ENCODE measurements at regions not wholly inside any gene's neighbourhood (a gene's known extent, or its start where the extent isn't known, plus 50 kb on each side); places are given as distances from the start of the nearest gene placed in this dataset.
"Not testable (repeated sequence)": the region's sequence is repeated elsewhere in the genome, so short reads cannot be mapped to it uniquely, and the experiment has no call there.

DNA sequence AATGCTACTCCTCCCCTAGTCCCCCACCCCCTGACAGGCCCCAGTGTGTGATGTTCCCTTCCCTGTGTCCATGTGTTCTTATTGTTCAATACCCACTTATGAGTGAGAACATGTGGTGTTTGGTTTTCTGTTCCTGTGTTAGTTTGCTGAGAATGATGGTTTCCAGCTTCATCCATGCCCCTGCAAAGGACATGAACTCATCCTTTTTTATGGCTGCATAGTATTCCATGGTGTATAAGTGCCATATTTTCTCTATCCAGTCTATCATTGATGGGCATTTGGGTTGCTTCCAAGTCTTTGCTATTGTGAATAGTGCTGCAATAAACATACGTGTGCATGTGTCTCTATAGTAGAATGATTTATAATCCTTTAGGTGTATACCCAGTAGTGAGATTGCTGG is 78.1 kb upstream of the STK38L start:
- not testable (repeated sequence) for ATAC-seq; H3K4me3 Mint-ChIP-seq; H3K36me3 Mint-ChIP-seq; H3K27ac Mint-ChIP-seq; DNase-seq (ENCODE audit: low spot score in 2 of 2); H3K4me1 Mint-ChIP-seq
- H3K9me3 Mint-ChIP-seq = peaks cover 14% of the 10 kb centered on the region

DNA sequence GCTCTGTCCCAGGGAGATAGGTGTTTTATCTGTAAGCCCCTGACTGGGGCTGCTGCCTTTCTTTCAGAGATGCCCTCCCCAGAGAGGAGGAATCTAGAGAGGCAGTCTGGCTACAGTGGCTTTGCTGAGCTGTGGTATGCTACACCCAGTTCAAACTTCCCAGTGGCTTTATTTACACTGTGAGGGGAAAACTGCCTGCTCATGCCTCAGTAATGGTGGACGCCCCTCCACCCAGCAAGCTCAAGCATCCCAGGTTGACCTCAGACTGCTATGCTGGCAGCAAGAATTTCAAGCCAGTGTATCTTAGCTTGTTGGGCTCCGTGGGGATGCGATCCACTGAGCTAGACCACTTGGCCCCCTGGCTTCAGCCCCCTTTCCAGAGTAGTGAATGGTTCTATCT is 72.6 kb upstream of the STK38L start:
- ATAC-seq; H3K27ac Mint-ChIP-seq; DNase-seq (ENCODE audit: low spot score in 2 of 2); H3K4me1 Mint-ChIP-seq; H3K4me3 Mint-ChIP-seq; H3K36me3 Mint-ChIP-seq: not testable (repeated sequence)
- H3K9me3 Mint-ChIP-seq = peaks cover 14% of the 10 kb centered on the region

DNA sequence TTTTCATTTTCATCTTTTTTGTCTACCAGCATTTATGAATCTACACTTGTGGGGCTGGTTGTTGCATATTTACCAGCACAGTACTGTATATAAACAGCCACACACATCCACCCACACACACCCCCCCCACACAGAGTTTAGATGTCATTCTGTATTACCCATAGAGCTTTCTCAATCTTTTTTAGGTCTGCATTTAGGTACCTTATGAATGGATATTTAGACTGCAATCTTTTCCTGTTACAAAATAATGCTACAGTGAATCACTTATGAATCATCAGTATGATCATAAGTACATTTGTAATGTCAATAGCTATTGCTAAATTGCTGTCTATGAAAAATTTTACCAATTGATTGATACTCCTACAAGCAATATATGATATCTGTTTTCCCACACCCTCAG is 67.3 kb upstream of the STK38L start:
- no peak overlapping the region for H3K4me3 Mint-ChIP-seq
- DNase-seq (ENCODE audit: low spot score in 2 of 2) = no peak
- H3K36me3 Mint-ChIP-seq = no peaks in the 10 kb centered on the region
- peak; percentile 71 for ATAC-seq
- no peaks in the 10 kb centered on the region for H3K9me3 Mint-ChIP-seq
- no peak overlapping the region for H3K27ac Mint-ChIP-seq
- H3K4me1 Mint-ChIP-seq = peaks cover 21% of the 10 kb centered on the region

DNA sequence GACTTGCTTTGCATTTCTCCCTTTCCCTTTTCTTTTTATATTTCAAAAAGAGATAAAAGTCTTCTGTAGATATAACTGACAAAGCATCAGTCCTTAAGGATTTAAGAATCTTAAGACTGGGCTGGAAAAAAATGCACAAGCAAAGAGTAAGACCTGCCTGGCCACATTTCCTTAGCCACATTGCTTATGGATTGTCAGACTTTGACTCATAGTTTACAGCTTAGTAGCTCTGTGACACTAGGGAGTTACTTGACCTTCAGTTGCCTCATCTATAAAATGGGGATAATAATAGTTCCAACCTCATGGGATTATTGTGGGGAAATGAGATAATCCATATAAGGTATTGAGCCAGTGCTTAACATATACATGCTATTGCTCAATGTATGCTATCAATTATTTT is 66.4 kb upstream of the STK38L start:
- Mint-ChIP-seq H3K4me3 (no peak overlapping the region), H3K4me1 (peaks cover 21% of the 10 kb centered on the region)

DNA sequence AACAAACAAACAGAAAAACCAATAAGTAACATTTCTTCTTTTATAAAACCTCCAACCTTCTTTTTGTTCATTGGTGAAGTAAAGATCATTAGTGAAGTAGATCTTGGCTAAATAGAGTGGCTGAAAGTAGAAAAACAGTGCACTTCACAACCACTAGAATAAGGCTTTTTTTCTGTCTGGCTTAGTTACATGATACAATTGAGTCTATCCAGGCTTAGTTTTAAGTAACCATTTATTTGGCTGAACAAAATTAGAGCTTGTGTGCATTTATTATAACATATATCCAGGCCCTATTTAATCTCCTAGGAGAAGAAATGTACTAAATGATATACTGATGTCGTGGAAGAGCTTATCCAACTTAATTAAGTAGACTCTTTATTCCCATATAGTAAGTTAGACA is 65.8 kb upstream of the STK38L start:
- no peak for ATAC-seq
- DNase-seq (ENCODE audit: low spot score in 2 of 2) = no peak
- no peaks in the 10 kb centered on the region for H3K9me3 Mint-ChIP-seq
- H3K27ac Mint-ChIP-seq = peak overlapping the region; percentile 47
- no peaks in the 10 kb centered on the region for H3K36me3 Mint-ChIP-seq
- H3K4me3 Mint-ChIP-seq = no peak overlapping the region
- H3K4me1 Mint-ChIP-seq = peaks cover 21% of the 10 kb centered on the region

More for the DNA sequence above, 66.4 kb upstream of the STK38L start:
- no peak overlapping the region for H3K27ac Mint-ChIP-seq
- DNase-seq (ENCODE audit: low spot score in 2 of 2) = no peak
- H3K36me3 Mint-ChIP-seq = no peaks in the 10 kb centered on the region
- H3K9me3 Mint-ChIP-seq = no peaks in the 10 kb centered on the region
- no peak for ATAC-seq

DNA sequence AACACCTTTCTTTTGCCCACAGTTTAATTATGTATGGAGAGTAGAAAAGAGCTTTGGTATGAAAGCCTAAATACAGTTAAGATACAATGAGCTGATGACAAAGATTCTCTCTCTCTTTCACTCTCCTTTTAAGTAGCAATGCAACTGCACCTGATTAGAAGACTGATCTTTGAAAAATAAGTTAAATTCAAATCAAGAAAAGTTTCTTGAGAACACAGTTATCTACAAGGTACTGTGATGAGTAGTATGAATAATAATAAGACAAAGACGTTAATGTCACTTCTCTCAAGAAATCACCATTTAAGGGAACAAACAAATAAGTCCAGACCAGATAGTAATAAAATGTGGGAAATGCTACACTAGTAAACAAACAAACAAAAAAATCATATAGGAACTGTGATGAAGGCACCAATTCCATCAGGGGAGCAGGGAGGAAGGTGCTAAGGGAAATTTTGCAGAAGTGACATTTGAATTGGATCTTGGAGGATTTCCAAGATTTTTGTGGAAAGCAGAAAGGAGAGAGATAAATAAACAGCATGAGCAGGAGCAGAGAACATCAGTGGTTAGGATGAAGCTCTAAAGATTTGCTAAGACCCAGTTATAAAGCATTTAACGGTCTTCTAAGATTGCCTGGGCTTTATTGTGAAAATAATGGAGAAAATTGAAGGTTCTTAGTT is 65.2 kb upstream of the STK38L start:
- Mint-ChIP-seq H3K27ac (peak overlapping the region; percentile 47), H3K4me1 (peaks cover 21% of the 10 kb centered on the region), H3K36me3 (no peaks in the 10 kb centered on the region), H3K9me3 (no peaks in the 10 kb centered on the region), H3K4me3 (peak overlapping the region; percentile 47)
- ATAC-seq (peak; percentile 36), DNase-seq (ENCODE audit: low spot score in 2 of 2) (no peak)

DNA sequence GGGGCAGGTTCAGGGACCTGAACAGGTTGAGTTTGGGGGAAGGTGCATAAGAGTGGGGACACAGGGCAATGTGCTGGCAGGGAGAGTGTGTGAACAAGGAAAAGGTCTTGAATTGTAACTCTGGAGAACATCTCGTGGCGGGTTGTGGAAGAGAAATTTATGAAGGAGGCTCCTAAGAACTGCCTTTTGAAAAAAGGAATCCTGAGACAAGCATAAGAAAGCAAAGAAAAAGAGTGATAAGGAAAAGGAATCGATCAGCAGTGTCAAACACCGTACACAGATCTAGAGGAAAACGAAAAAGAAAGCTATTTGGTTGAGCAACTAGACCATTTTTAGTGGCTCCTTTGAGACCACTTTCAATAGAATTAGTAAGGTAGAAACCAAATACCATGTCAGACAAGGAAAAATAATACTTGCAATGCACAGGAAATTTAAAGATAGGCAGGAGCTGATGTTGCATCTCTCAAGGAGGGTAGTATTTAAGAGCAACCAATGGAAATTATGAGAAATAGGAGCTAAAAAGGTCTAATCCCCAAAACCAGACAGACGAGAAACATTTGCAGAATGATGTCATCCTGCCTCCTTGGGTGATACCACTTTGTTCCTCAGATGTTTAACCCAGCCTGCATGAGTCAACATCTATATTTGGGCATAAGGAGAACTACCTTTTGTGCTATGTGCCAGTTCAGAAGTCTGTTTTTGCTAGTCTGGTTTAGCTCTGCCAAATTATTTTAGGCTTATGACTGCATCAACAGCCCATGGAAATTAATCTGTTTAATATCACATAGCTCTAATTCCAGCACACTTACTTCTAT is 64.5 kb upstream of the STK38L start:
- DNase-seq (ENCODE audit: low spot score in 2 of 2) = no peak
- Mint-ChIP-seq H3K36me3 (no peaks in the 10 kb centered on the region), H3K4me1 (peaks cover 21% of the 10 kb centered on the region), H3K9me3 (no peaks in the 10 kb centered on the region), H3K4me3 (peak overlapping the region; percentile 47), H3K27ac (peak overlapping the region; percentile 47)
- peak; percentile 94 for ATAC-seq

DNA sequence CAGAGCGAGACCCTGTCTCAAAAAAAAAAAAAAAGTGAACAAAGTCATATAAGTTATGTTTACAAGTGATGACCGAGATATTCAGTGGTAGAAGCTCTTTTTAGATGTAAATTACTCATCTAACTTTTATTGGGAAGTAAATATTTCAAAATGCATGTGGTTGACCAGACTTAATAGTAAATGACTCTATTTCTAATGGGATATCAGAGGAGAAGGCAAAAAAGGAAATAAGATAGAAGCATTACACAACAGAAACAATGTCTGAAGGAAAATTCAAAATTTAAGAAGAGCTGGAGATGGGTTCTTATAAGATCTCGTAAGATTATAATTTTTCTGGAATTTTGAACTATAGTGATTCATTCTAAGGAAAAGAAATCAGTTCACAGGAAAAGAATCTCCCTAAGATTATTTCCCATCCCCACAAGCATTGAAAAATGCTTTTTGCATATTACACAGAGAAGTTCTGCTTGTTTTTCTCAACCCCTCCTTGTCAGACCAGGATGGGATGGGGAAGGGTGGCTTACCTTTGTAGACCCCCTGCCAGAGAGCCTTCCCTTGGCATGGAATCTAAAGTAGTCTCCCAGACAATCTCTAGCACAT is 63.1 kb upstream of the STK38L start:
- Mint-ChIP-seq H3K4me1 (peaks cover 31% of the 10 kb centered on the region), H3K36me3 (no peaks in the 10 kb centered on the region), H3K27ac (no peak overlapping the region), H3K9me3 (no peaks in the 10 kb centered on the region), H3K4me3 (no peak overlapping the region)
- ATAC-seq (no peak), DNase-seq (ENCODE audit: low spot score in 2 of 2) (no peak)

DNA sequence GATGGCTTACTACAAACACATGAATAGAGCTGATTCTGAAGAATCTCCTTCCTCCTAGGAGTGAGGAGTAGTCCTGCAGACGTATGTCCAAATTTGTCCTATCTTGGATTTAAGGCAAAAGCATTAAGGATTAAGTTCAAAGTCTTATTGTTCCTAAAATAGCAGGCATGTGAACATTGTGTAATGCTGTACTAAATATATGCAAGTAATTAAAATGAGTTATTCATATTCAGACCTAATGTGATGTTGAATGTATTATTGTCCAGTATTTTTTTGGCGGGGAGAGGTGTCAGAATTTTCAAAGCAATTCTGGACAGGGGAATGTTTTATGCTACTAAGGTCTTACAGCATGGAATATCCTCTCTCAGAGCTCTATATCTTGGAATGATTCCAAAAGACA is 60.7 kb upstream of the STK38L start:
- H3K4me1 Mint-ChIP-seq = peaks cover 29% of the 10 kb centered on the region
- no peaks in the 10 kb centered on the region for H3K9me3 Mint-ChIP-seq
- no peaks in the 10 kb centered on the region for H3K36me3 Mint-ChIP-seq
- ATAC-seq (no peak), DNase-seq (ENCODE audit: low spot score in 2 of 2) (no peak)
- H3K27ac Mint-ChIP-seq = no peak overlapping the region
- no peak overlapping the region for H3K4me3 Mint-ChIP-seq

DNA sequence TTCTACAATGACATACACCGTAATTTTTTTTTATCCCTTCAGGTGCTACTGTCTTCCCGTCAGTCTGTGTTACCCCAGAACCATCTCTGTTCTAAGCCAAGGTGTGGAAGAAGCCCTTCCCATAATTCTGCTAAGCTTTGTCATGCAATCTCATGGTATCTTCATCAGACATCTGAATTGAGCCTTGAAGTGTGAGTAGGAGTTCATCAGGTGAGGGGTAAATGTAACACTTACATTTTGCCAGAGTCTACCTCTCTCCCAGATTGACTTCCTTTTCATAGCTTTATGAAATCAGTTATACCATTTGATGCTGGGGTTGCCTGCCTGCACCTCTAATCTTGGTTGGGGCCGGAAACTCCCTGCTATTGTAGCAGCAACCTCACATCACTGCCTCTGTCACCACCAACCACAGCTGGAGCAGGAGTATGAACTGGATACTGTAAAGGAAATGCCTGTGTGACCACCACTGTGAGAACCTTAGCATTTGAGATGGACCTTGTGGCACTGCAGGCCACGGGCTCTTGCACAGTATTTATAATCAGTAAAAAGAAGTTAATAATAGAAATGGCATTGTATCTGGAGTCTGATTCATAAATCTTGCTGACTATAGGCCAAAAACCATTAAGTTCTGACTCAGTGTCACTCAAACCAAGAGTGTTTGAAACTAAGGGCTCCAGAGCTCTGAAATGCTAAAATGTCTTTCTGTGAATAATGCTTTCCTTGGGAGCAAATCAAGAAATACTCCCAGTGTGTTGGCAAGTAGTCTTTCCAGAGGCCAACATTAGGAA is 58.7 kb upstream of the STK38L start:
- DNase-seq (ENCODE audit: low spot score in 2 of 2) (peak in 1 of 2 donors; percentile 65), ATAC-seq (peak; percentile 93)
- Mint-ChIP-seq H3K36me3 (no peaks in the 10 kb centered on the region), H3K4me3 (no peak overlapping the region), H3K9me3 (no peaks in the 10 kb centered on the region), H3K27ac (peak overlapping the region; percentile 38), H3K4me1 (peaks cover 11% of the 10 kb centered on the region)

DNA sequence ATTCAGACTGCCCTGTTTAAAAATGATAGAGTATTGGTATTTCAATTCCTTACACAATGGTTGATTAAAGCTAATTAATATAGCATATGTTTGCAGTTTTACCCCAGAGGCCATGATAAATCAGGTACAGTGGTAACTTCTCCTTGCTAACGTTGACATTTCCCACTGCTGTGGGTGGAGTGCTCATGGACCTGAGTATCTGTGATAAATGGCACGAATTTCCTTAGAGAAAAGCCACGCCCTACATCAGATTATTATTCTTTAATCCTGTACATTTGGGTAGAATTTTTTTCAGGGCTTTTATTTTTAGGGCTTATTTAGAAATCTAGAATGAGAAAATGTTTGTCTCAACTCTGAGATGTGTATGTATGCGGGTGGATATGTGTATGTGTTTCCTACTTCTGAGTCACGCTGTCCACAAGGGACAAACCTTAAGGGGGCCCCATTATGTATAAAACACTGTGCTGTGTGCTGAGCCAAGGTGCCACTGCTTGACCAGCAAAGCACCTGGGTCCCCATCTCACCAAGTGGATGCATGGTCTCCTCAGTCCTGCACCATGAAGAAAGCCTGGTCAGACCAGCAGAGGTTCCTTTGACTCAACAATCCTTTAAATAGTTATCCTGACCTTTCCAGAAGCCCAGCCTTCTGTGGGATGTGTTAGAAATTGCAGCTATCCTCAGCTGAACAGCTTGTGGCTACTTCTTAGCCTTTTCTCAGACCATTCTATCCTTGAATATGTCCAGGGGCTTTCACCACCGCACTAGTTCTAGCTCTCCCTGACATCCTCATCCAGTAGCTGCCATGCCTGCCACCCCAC is 57.9 kb upstream of the STK38L start:
- H3K36me3 Mint-ChIP-seq = no peaks in the 10 kb centered on the region
- ATAC-seq = peak; percentile 57
- no peak overlapping the region for H3K4me3 Mint-ChIP-seq
- peaks cover 11% of the 10 kb centered on the region for H3K4me1 Mint-ChIP-seq
- DNase-seq (ENCODE audit: low spot score in 2 of 2) = no peak
- no peaks in the 10 kb centered on the region for H3K9me3 Mint-ChIP-seq
- H3K27ac Mint-ChIP-seq = no peak overlapping the region

DNA sequence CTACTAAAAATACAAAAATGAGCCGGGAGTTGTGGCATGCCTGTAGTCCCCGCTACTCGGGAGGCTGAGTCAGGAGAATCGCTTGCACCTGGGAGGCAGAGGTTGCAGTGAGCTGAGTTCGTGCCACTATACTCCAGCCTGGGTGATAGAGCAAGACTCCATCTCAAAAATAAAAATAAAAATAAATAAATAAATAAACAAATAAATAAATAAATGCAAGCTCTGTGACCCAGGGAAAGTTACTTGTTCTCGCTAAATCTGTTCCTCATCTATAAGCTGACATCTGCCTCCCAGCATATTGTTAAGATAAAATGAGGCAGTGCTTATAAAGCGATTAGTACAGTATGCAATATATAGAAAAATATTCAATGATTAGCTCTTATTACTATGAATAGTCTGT is 56.4 kb upstream of the STK38L start:
- H3K4me1 Mint-ChIP-seq = peaks cover 11% of the 10 kb centered on the region

DNA sequence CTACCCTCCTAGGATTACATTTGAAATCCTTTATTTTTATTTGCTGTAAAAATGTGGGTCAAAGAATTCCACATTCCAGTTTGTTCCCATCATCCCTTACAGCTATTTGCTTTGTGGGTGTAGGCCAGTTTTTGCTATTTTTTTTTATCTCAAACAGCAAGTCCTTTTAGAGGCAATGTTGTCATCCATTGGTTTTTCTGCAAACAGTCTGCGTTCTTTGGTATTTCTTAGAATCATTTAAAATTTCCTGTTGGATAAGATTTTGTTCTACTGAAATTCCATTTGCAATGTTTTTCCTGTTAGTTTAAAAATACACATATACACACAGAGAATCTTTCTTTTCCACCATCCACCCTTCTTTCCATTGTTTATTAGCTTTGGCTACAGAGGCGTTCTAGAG is 53.3 kb upstream of the STK38L start:
- ATAC-seq = no peak
- no peak overlapping the region for H3K27ac Mint-ChIP-seq
- peaks cover 3% of the 10 kb centered on the region for H3K4me1 Mint-ChIP-seq

More for the DNA sequence above, 56.4 kb upstream of the STK38L start:
- Mint-ChIP-seq H3K27ac (no peak overlapping the region), H3K4me3 (no peak overlapping the region), H3K36me3 (no peaks in the 10 kb centered on the region), H3K9me3 (no peaks in the 10 kb centered on the region)
- DNase-seq (ENCODE audit: low spot score in 2 of 2) = no peak
- ATAC-seq = no peak

DNA sequence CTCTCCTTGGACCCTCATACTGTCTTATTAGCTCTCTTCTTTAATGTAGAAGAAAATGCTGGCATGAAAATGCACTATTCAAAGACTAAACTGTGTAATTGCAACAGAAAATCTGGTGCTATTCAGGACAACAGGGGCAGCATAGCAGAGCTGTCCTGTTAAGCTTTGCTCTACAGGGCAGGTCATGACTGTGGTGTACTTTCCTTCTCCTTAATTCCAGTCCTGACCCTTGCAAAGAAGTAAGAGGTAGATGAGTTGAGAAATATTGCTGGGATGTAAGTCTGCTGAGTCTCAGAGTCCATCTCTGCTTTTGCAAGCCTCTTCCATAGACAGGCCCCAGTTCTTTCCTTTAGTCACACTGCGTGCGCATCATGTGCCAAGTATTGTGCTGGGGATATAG is 52.6 kb upstream of the STK38L start:
- Mint-ChIP-seq H3K9me3 (no peaks in the 10 kb centered on the region), H3K36me3 (no peaks in the 10 kb centered on the region), H3K27ac (no peak overlapping the region), H3K4me1 (no peaks in the 10 kb centered on the region), H3K4me3 (no peak overlapping the region)
- ATAC-seq (no peak), DNase-seq (ENCODE audit: low spot score in 2 of 2) (no peak)

More for the DNA sequence above, 53.3 kb upstream of the STK38L start:
- Mint-ChIP-seq H3K36me3 (no peaks in the 10 kb centered on the region), H3K9me3 (no peaks in the 10 kb centered on the region), H3K4me3 (no peak overlapping the region)
- no peak for DNase-seq (ENCODE audit: low spot score in 2 of 2)

All from stimulated activated effector memory CD8-positive, alpha-beta T cell treated with anti-CD3 and anti-CD28 coated beads, Interleukin-12 subunit alpha, Interleukin-12 subunit beta, amount 100 ng/mL, for 72 hours (primary cell).